Esophagus squamous epithelium (tissue), 5 donors: ENCODE measurements at regions not wholly inside any gene's neighbourhood (a gene's known extent, or its start where the extent isn't known, plus 50 kb on each side); places are given as distances from the start of the nearest gene placed in this dataset.

Experiments used
- DNase-seq: peaks from one replicate; lab custom pipeline; 2025; lab: John Stamatoyannopoulos, UW
- H3K27ac ChIP-seq, 4 donors: fragments of 200-600 bp; sonication (generic); one replicate each; pipeline ENCODE4 v1.5.1; 2016 to 2019; ENCODE audit warnings: mild to moderate bottlenecking in 1 of 4
- H3K27me3 ChIP-seq, 4 donors: fragments of 200-600 bp; sonication (generic); 1 replicate in 3 of 4; 2 replicates in 1 of 4; pipeline versions ENCODE4 v1.5.1 to v1.6.0; 2017 to 2021; ENCODE audit warnings: antibody characterized with exemption in 1 of 4
- H3K36me3 ChIP-seq, 3 donors: fragments of 200-600 bp; sonication (generic); one replicate each; pipeline ENCODE4 v1.5.1; 2016 to 2019
- H3K4me1 ChIP-seq, 3 donors: fragments of 200-600 bp; sonication (generic); one replicate each; pipeline ENCODE4 v1.5.1; 2017 to 2019
- H3K4me3 ChIP-seq, 4 donors: fragments of 200-600 bp; sonication (generic); 1 replicate in 3 of 4; 2 replicates in 1 of 4; pipeline ENCODE4 v1.5.1; 2016 to 2019; ENCODE audit warnings: mild to moderate bottlenecking in 2 of 4, moderate library complexity in 1 of 4
- H3K9me3 ChIP-seq, 3 donors: fragments of 200-600 bp; sonication (generic); one replicate each; pipeline ENCODE4 v1.5.1; 2016 to 2019
- CTCF ChIP-seq, 6 experiments: fragments of 450-650 bp in 4 of 6; fragments of 200-600 bp in 2 of 6; sonication (generic) in 2 of 6; IDR thresholded peaks; one replicate each; pipeline ENCODE4 v1.5.1; 2016 to 2019; ENCODE audit warnings: antibody characterized with exemption in 6 of 6, mild to moderate bottlenecking in 4 of 6, moderate library complexity in 4 of 6
- POLR2A ChIP-seq, 4 donors: fragments of 450-650 bp; IDR thresholded peaks; one replicate each; pipeline ENCODE4 v1.6.1; 2017; ENCODE audit warnings: antibody characterized with exemption in 4 of 4, mild to moderate bottlenecking in 4 of 4, moderate library complexity in 3 of 4
- WGBS, 2 donors: methylation state at CpG; one replicate each; pipeline ENCODE4 v1.1.5; 2018; 5-methylcytosine and 5-hydroxymethylcytosine counted together
- intact Hi-C: fragments of 100-400 bp; cut with DNase I; formaldehyde crosslinking; loops from one replicate; pipeline ENCODE4 v1.15.0; 2022
- donor health status: DM: yes; HTN: yes; CAD: no.

DNA sequence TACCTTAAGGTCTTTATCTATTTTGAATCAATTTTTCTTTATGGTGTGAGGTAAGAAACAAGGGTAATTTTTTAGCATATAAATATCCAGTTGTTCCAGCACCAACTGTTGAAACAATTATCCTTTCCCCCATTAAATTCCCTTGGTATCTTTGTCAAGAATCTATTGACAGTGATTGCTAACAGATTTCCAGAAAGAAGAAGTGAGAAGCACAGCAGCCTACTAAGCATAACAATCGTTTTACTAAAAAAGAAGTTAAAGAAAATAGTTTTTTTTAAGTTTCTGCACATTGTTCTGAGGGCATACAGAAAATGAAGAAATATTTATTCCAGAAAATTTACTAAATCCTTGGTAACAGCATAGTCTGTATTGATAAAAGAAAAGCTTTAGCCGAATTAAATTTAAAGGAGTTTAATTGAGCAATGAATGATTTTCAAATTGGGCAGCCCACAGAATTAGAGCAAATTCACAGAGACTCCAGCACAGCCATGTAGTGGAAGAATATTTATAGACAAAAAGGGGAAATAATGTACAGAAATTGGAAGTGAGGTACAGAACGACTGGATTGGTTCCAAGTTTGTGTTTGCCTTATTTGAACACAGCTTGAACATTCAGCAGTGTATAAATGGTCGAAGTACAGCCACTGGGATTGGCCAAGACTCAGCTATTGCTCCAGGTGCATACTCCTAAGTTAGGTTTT lies 97.9 kb upstream of the UST start:
- Histone ChIP-seq H3K27ac (no peak overlapping the region), H3K27me3 (peaks cover 0 to 17% (median 0%) of the 10 kb centered on the region in 4 donors), H3K4me3 (no peak overlapping the region), H3K36me3 (no peaks in the 10 kb centered on the region), H3K4me1 (peaks cover 0 to 12% (median 0%) of the 10 kb centered on the region in 3 donors), H3K9me3 (no peaks in the 10 kb centered on the region)
- 45 to 53% methylated on average over 4 of the region's 4 CpGs for WGBS, 2 donors
- TF ChIP-seq CTCF (IDR thresholded peaks at IDR 0.05) (no peak), POLR2A (IDR thresholded peaks at IDR 0.05) (no peak)
- DNase-seq, result no peak
- intact Hi-C loops, result no loop called here

DNA sequence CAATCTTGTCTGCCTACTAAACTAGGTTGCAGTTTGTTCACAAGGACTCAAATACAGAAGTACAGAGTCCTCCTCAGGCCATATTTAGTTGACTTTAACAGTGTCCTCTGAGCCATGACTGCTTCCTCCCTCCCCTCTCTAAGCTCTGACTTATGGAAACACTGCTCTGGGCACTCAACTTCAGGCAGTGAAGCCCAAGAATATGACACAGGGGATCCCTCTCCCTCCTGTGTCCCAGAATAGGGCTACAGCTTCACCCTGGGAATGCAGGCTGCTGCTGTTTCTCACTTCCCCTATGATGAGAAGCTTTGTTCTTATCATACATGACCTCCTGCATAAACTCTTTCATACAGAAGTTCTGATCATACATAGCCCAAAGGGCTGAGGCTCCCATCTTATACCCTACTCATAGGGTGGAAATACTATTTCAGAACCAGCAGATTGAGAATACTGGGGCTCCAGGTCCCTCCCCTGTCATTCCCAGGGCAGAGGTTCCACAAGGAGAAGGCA lies 97.3 kb upstream of the UST start:
- no peak for DNase-seq
- H3K4me3 ChIP-seq, result no peak overlapping the region
- H3K9me3 ChIP-seq, result no peaks in the 10 kb centered on the region
- no peak overlapping the region for H3K27ac ChIP-seq
- no peaks in the 10 kb centered on the region for H3K36me3 ChIP-seq
- peaks cover 0 to 17% (median 0%) of the 10 kb centered on the region in 4 donors for H3K27me3 ChIP-seq
- intact Hi-C loops, result no loop called here
- peaks cover 0 to 12% (median 0%) of the 10 kb centered on the region in 3 donors for H3K4me1 ChIP-seq
- TF ChIP-seq CTCF (IDR thresholded peaks at IDR 0.05) (no peak), POLR2A (IDR thresholded peaks at IDR 0.05) (no peak)

DNA sequence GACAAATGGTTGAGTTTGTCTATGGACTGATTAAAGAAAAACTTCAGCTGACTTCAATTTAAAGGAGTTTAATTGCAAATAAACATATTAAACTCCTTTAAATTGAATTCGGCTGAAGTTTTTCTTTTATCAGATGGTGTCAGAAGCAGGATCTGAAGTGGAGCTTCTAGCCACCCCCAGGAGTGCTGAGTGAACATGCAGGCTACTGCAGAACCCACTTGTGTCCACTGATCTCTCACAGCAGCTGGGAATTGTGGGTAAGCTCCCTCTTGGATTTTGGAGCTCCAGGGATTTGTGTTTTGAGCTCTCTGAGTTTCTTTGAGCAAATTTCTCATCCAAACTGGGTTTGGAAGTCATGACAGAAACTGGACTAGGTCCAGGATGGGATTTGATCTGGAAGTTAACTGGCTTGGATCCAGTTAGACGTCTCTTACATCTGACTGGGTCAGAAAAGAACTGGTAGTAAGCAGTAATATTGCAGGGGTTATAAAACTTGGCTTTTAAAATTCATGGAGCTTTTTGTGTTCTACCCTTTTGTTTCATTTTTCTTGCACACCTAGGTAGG lies 95.8 kb upstream of the UST start:
- intact Hi-C loops, result no loop called here
- no peak for TF ChIP-seq POLR2A (IDR thresholded peaks at IDR 0.05)
- no peak for TF ChIP-seq CTCF (IDR thresholded peaks at IDR 0.05)
- no peaks in the 10 kb centered on the region for H3K36me3 ChIP-seq
- 54 to 55% methylated on average over 2 of the region's 2 CpGs for WGBS, 2 donors
- H3K9me3 ChIP-seq, result no peaks in the 10 kb centered on the region
- H3K4me1 ChIP-seq, result peaks cover 0 to 12% (median 0%) of the 10 kb centered on the region in 3 donors
- DNase-seq, result no peak
- no peak overlapping the region for H3K27ac ChIP-seq
- H3K27me3 ChIP-seq, result peaks cover 0 to 17% (median 0%) of the 10 kb centered on the region in 4 donors
- H3K4me3 ChIP-seq, result no peak overlapping the region

- peaks cover 0 to 17% (median 0%) of the 10 kb centered on the region in 4 donors for H3K27me3 ChIP-seq
- intact Hi-C loops, result no loop called here
- H3K36me3 ChIP-seq, result no peaks in the 10 kb centered on the region
- peaks cover 0 to 12% (median under 1%) of the 10 kb centered on the region in 3 donors for H3K4me1 ChIP-seq
- DNase-seq, result no peak
- H3K4me3 ChIP-seq, result no peak overlapping the region
- H3K9me3 ChIP-seq, result no peaks in the 10 kb centered on the region
- no peak overlapping the region for H3K27ac ChIP-seq
- TF ChIP-seq POLR2A (IDR thresholded peaks at IDR 0.05), result no peak
- TF ChIP-seq CTCF (IDR thresholded peaks at IDR 0.05), result no peak
These were observed 94.6 kb upstream of the UST start for GRCh38 chr6:148652205-148652604.

DNA sequence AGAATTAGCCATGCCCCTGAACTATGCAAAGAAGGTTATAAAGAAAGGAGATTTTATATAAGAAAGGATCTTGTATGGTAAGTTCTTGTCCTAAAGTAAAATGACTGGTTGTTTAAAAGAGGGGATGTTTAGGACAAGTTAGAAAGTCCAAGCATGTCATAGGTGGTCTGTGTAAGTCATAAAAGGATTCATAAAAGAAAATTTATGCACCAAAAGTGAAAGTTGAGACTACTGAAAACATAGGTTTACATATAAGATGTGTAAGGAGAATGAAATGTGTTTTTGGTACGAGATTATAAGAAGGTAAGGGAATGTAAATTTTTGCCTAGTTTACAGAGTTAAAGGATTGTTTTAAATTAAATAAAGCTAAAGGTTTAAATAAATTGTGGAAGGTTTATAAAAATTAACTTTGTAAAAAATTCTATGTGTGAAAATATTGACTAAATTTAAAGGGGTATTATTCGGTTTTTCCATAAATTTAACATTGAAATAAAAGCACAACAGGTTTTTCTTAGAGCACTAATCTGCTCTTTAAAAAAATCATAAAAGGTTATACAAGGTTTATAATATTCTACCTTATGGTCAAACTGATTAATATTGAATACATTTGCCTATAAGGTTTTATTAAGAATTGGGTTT lies 93.6 kb upstream of the UST start:
- Histone ChIP-seq H3K27ac (no peak overlapping the region), H3K9me3 (no peaks in the 10 kb centered on the region), H3K4me1 (peaks cover 0 to 12% (median 4%) of the 10 kb centered on the region in 3 donors), H3K36me3 (no peaks in the 10 kb centered on the region), H3K4me3 (no peak overlapping the region), H3K27me3 (peaks cover 0 to 13% (median 0%) of the 10 kb centered on the region in 4 donors)
- TF ChIP-seq CTCF (IDR thresholded peaks at IDR 0.05), result no peak
- no peak for TF ChIP-seq POLR2A (IDR thresholded peaks at IDR 0.05)
- intact Hi-C loops, result no loop called here
- 62 to 65% methylated on average over 2 of the region's 2 CpGs for WGBS, 2 donors
- DNase-seq, result no peak
